ENCODE measurements at regions not wholly inside any gene's neighbourhood (a gene's known extent, or its start where the extent isn't known, plus 50 kb on each side); places are given as distances from the start of the nearest gene placed in this dataset.

GRCh38 chr3:147161833-147162232, 244.5 kb downstream of the ZIC4 start:
- H3K79me1 ChIP-seq (ENCODE audit: low read depth in 1 of 2, low read length in 2 of 2): no peaks in the 10 kb centered on the region
- no peaks in the 10 kb centered on the region for H3K4me1 ChIP-seq (ENCODE audit: control insufficient read depth, insufficient read depth, low read length)
- POLR2A ChIA-PET (ENCODE audit: unreplicated experiment): no interaction called here
- H3K36me3 ChIP-seq (ENCODE audit: control insufficient read depth, insufficient read depth, low read length): no peaks in the 10 kb centered on the region
- H3K18ac ChIP-seq (ENCODE audit: low read depth, low read length): no peak overlapping the region
- dilution Hi-C loops (cut with HindIII; ENCODE audit: low sequenced_read_pairs, unreplicated experiment): no loop called here
- H2AK9ac ChIP-seq (replicated peaks; ENCODE audit: low read depth, low read length, poor library complexity): no peak overlapping the region
- H2BK20ac ChIP-seq (ENCODE audit: low read depth, low read length): no peak overlapping the region
- CTCF ChIA-PET: no interaction called here
- H4K8ac ChIP-seq (ENCODE audit: low read depth in 2 of 2, low read length in 2 of 2): no peak overlapping the region
- BruUV-seq (replicated peaks): no TSS peak
- H3K27me3 ChIP-seq (ENCODE audit: control insufficient read depth, insufficient read depth, low read length): no peaks in the 10 kb centered on the region
- no peak overlapping the region for H3K9ac ChIP-seq (ENCODE audit: low read depth, low read length)
- ATAC-seq (ENCODE audit: low read depth): no peak
- no peak overlapping the region for H3K56ac ChIP-seq (ENCODE audit: extremely low read depth, insufficient read depth, low read length)
- H2BK120ac ChIP-seq (ENCODE audit: low read depth, low read length): no peak overlapping the region
- H2BK15ac ChIP-seq (ENCODE audit: low read depth, low read length): no peak overlapping the region
- no peak overlapping the region for H3K27ac ChIP-seq (ENCODE audit: insufficient read depth, low read length)
- H3K9me3 ChIP-seq (ENCODE audit: control insufficient read depth, insufficient read depth, low read length): no peaks in the 10 kb centered on the region
- no peak overlapping the region for H3K14ac ChIP-seq (replicated peaks; ENCODE audit: low read depth, low read length)
- no peak overlapping the region for H3K4me3 ChIP-seq (ENCODE audit: insufficient read depth, low read depth, low read length)
- no peaks in the 10 kb centered on the region for H4K20me1 ChIP-seq (ENCODE audit: insufficient read depth, low read length)
- no peak overlapping the region for H3K4ac ChIP-seq (ENCODE audit: low read depth, low read length)
- no peak overlapping the region for H3K4me2 ChIP-seq (ENCODE audit: low read depth, low read length)
- intact Hi-C loops (cut with micrococcal nuclease): no loop called here
- no peak overlapping the region for H4K5ac ChIP-seq (ENCODE audit: low read depth, low read length)
- TF ChIP-seq, protein P1, sequence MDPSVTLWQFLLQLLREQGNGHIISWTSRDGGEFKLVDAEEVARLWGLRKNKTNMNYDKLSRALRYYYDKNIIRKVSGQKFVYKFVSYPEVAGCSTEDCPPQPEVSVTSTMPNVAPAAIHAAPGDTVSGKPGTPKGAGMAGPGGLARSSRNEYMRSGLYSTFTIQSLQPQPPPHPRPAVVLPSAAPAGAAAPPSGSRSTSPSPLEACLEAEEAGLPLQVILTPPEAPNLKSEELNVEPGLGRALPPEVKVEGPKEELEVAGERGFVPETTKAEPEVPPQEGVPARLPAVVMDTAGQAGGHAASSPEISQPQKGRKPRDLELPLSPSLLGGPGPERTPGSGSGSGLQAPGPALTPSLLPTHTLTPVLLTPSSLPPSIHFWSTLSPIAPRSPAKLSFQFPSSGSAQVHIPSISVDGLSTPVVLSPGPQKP (IDR thresholded peaks at IDR 0.05; ENCODE audit: borderline replicate concordance, low read depth, low read length): no peak
- TF ChIP-seq, protein P2, sequence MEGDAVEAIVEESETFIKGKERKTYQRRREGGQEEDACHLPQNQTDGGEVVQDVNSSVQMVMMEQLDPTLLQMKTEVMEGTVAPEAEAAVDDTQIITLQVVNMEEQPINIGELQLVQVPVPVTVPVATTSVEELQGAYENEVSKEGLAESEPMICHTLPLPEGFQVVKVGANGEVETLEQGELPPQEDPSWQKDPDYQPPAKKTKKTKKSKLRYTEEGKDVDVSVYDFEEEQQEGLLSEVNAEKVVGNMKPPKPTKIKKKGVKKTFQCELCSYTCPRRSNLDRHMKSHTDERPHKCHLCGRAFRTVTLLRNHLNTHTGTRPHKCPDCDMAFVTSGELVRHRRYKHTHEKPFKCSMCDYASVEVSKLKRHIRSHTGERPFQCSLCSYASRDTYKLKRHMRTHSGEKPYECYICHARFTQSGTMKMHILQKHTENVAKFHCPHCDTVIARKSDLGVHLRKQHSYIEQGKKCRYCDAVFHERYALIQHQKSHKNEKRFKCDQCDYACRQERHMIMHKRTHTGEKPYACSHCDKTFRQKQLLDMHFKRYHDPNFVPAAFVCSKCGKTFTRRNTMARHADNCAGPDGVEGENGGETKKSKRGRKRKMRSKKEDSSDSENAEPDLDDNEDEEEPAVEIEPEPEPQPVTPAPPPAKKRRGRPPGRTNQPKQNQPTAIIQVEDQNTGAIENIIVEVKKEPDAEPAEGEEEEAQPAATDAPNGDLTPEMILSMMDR (conservative IDR thresholded peaks at IDR 0.05; ENCODE audit: low read depth, low read length): no peak
- no peak for TF ChIP-seq FOS (IDR thresholded peaks at IDR 0.05; ENCODE audit: low read depth, low read length)
- no peak for TF ChIP-seq RFX5 (IDR thresholded peaks at IDR 0.05; ENCODE audit: low read depth, low read length)
- TF ChIP-seq RAD21 (IDR thresholded peaks at IDR 0.05; ENCODE audit: low read length): no peak
- TF ChIP-seq CEBPB (IDR thresholded peaks at IDR 0.05; ENCODE audit: low read depth, low read length): no peak
- TF ChIP-seq, protein P3, sequence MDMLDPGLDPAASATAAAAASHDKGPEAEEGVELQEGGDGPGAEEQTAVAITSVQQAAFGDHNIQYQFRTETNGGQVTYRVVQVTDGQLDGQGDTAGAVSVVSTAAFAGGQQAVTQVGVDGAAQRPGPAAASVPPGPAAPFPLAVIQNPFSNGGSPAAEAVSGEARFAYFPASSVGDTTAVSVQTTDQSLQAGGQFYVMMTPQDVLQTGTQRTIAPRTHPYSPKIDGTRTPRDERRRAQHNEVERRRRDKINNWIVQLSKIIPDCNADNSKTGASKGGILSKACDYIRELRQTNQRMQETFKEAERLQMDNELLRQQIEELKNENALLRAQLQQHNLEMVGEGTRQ (IDR thresholded peaks at IDR 0.05; ENCODE audit: low read depth, low read length): no peak
- TF ChIP-seq NFE2L2 (IDR thresholded peaks at IDR 0.05; ENCODE audit: low read depth, low read length): no peak
- no peak for TF ChIP-seq CHD1 (IDR thresholded peaks at IDR 0.05; ENCODE audit: low read depth, low read length)
- no peak for TF ChIP-seq BHLHE40 (IDR thresholded peaks at IDR 0.05; ENCODE audit: low read depth, low read length)
- no peak for TF ChIP-seq MAFK (IDR thresholded peaks at IDR 0.05; ENCODE audit: low read depth, low read length)
- no peak for TF ChIP-seq POLR2A (IDR thresholded peaks at IDR 0.05; ENCODE audit: low read depth, low read length)
- TF ChIP-seq SMC3 (IDR thresholded peaks at IDR 0.05; ENCODE audit: low read depth, low read length): no peak
- no peak for TF ChIP-seq RCOR1 (IDR thresholded peaks at IDR 0.05; ENCODE audit: insufficient replicate concordance, low read length)
- TF ChIP-seq MXI1 (IDR thresholded peaks at IDR 0.05; ENCODE audit: borderline replicate concordance, low read depth, low read length): no peak
- H3K9me1 ChIP-seq (ENCODE audit: insufficient read depth, low read length): no peaks in the 10 kb centered on the region
- in situ Hi-C loops (cut with MboI; ENCODE audit: low sequenced_read_pairs): no loop called here
- no peak overlapping the region for H2AK5ac ChIP-seq (ENCODE audit: low read depth, low read length)
- DNase-seq: no peak
- H4K91ac ChIP-seq (ENCODE audit: insufficient read depth, low read depth, low read length): no peak overlapping the region
- no peak overlapping the region for H2AFZ ChIP-seq (replicated peaks; ENCODE audit: low read length, poor library complexity)
- no peak overlapping the region for H2BK5ac ChIP-seq (ENCODE audit: low read depth, low read length, poor library complexity, severe bottlenecking)
- no CpG with 5 or more reads among the region's 3 CpGs for WGBS, 2 experiments (ENCODE audit: extremely low coverage in 2 of 2, insufficient read length in 1 of 2)
- no peak overlapping the region for H3K23ac ChIP-seq (ENCODE audit: low read depth, low read length)
